ENCODE measurements at regions not wholly inside any gene's neighbourhood (a gene's known extent, or its start where the extent isn't known, plus 50 kb on each side); places are given as distances from the start of the nearest gene placed in this dataset.

GRCh38 chr4:96093563-96093962, 253.7 kb downstream of the PDHA2 start:
- no peak overlapping the region for H3K4me3 ChIP-seq (ENCODE audit: low read depth, low read length)
- no peak for DNase-seq (ENCODE audit: low read depth)
- TF ChIP-seq, protein P1, sequence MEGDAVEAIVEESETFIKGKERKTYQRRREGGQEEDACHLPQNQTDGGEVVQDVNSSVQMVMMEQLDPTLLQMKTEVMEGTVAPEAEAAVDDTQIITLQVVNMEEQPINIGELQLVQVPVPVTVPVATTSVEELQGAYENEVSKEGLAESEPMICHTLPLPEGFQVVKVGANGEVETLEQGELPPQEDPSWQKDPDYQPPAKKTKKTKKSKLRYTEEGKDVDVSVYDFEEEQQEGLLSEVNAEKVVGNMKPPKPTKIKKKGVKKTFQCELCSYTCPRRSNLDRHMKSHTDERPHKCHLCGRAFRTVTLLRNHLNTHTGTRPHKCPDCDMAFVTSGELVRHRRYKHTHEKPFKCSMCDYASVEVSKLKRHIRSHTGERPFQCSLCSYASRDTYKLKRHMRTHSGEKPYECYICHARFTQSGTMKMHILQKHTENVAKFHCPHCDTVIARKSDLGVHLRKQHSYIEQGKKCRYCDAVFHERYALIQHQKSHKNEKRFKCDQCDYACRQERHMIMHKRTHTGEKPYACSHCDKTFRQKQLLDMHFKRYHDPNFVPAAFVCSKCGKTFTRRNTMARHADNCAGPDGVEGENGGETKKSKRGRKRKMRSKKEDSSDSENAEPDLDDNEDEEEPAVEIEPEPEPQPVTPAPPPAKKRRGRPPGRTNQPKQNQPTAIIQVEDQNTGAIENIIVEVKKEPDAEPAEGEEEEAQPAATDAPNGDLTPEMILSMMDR (IDR thresholded peaks at IDR 0.05; ENCODE audit: low read depth, low read length, missing control alignments), result no peak

GRCh38 chr4:96094183-96094582, 254.3 kb downstream of the PDHA2 start:
- DNase-seq (ENCODE audit: low read depth), result no peak
- H3K4me3 ChIP-seq (ENCODE audit: low read depth, low read length), result no peak overlapping the region
- TF ChIP-seq, protein P1 (IDR thresholded peaks at IDR 0.05; ENCODE audit: low read depth, low read length, missing control alignments), result no peak

GRCh38 chr4:96097040-96097607, 257.2 kb downstream of the PDHA2 start:
- TF ChIP-seq, protein P1 (IDR thresholded peaks at IDR 0.05; ENCODE audit: low read depth, low read length, missing control alignments), result no peak
- no peak overlapping the region for H3K4me3 ChIP-seq (ENCODE audit: low read depth, low read length)
- no peak for DNase-seq (ENCODE audit: low read depth)

GRCh38 chr4:96097693-96098092, 257.8 kb downstream of the PDHA2 start:
- no peak for DNase-seq (ENCODE audit: low read depth)
- H3K4me3 ChIP-seq (ENCODE audit: low read depth, low read length), result no peak overlapping the region
- TF ChIP-seq, protein P1 (IDR thresholded peaks at IDR 0.05; ENCODE audit: low read depth, low read length, missing control alignments), result no peak

- no peak overlapping the region for H3K4me3 ChIP-seq (ENCODE audit: low read depth, low read length)
- DNase-seq (ENCODE audit: low read depth), result no peak
- TF ChIP-seq, protein P1 (IDR thresholded peaks at IDR 0.05; ENCODE audit: low read depth, low read length, missing control alignments), result no peak
Measured at GRCh38 chr4:96099031-96099430, 259.1 kb downstream of the PDHA2 start.

DNA sequence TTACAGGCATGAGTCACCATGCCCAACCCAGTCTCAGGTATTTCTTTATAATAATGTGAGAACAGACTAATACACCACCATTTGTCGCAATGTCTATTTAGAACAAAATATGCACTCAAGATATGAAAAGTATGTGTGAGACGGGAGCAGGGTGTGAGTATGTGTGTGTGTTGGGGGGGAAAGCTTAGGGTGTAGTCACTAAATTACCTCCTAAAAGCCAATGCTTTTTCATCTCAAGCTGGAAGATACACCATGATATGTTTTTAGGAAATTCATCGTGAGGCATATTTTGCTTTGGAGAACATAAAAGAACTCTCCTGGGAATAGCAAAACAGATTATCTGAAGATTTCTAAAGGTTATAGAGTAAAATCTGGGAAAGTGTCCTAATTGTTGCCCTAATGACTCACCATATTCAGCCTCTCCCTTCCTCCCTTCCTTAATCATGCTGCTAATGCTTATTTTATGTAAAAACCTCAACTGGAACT, 262.7 kb downstream of the PDHA2 start:
- DNase-seq (ENCODE audit: low read depth), result no peak
- no peak overlapping the region for H3K4me3 ChIP-seq (ENCODE audit: low read depth, low read length)
- TF ChIP-seq, protein P1 (IDR thresholded peaks at IDR 0.05; ENCODE audit: low read depth, low read length, missing control alignments), result no peak

- DNase-seq (ENCODE audit: low read depth), result no peak
- TF ChIP-seq, protein P1 (IDR thresholded peaks at IDR 0.05; ENCODE audit: low read depth, low read length, missing control alignments), result no peak
- H3K4me3 ChIP-seq (ENCODE audit: low read depth, low read length), result no peak overlapping the region
Measured at GRCh38 chr4:96103086-96103485, 263.2 kb downstream of the PDHA2 start.

All from GM12864 (cell line).